ENCODE measurements at regions not wholly inside any gene's neighbourhood (a gene's known extent, or its start where the extent isn't known, plus 50 kb on each side); places are given as distances from the start of the nearest gene placed in this dataset.

- TF ChIP-seq CTCF (IDR thresholded peaks at IDR 0.05; ENCODE audit: poor library complexity, severe bottlenecking): no peak
- TF ChIP-seq EZH2 (IDR thresholded peaks at IDR 0.05; ENCODE audit: borderline replicate concordance, insufficient read depth, low read length, poor library complexity, severe bottlenecking): no peak
- no peak for TF ChIP-seq REST (IDR thresholded peaks at IDR 0.05; ENCODE audit: borderline replicate concordance)
Observed at GRCh38 chr13:48773531-48774275, 120.0 kb downstream of the CYSLTR2 start.

All from neural cell (in vitro differentiated cells).